ENCODE measurements at regions not wholly inside any gene's neighbourhood (a gene's known extent, or its start where the extent isn't known, plus 50 kb on each side); places are given as distances from the start of the nearest gene placed in this dataset.
A peak's percentile ranks its signal among the peaks of the same experiment; 100 is the strongest.
"Not testable (repeated sequence)": the region's sequence is repeated elsewhere in the genome, so short reads cannot be mapped to it uniquely, and the experiment has no call there.

DNA sequence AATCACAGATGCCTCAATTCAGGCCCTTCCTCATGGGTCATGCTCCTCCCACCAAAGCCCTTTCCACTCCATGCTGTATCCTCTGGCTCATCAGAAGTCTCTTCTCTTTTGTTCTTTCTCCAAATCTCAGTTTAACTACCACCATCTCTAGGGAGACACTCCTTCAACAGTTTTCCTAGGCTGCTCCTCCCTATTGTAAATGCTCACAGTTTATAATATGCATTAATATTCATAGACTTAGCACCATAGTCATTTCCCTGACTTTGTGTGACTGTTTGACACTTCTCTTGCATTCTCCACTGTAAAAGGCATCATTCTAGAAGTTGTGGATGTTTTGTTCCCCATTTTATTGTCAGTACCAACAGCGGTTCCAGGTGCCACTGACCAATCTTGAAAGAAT, 226.5 kb upstream of the PRSS1 start:
- in situ Hi-C loops (cut with HindIII; ENCODE audit: low pct_ligation_motif_present, low pct_unique_long_range_greater_than_20kb, low sequenced_read_pairs), result no loop called here

GRCh38 chr7:142520885-142521284, 228.4 kb upstream of the PRSS1 start:
- in situ Hi-C loops (cut with HindIII; ENCODE audit: low pct_ligation_motif_present, low pct_unique_long_range_greater_than_20kb, low sequenced_read_pairs), result not testable (repeated sequence)
- peak; percentile 40 for DNase-seq

More for the DNA sequence above, 226.5 kb upstream of the PRSS1 start:
- DNase-seq, result no peak

- in situ Hi-C loops (cut with HindIII; ENCODE audit: low pct_ligation_motif_present, low pct_unique_long_range_greater_than_20kb, low sequenced_read_pairs); DNase-seq: not testable (repeated sequence)
Observed at GRCh38 chr7:142520455-142520854, 228.8 kb upstream of the PRSS1 start.

DNA sequence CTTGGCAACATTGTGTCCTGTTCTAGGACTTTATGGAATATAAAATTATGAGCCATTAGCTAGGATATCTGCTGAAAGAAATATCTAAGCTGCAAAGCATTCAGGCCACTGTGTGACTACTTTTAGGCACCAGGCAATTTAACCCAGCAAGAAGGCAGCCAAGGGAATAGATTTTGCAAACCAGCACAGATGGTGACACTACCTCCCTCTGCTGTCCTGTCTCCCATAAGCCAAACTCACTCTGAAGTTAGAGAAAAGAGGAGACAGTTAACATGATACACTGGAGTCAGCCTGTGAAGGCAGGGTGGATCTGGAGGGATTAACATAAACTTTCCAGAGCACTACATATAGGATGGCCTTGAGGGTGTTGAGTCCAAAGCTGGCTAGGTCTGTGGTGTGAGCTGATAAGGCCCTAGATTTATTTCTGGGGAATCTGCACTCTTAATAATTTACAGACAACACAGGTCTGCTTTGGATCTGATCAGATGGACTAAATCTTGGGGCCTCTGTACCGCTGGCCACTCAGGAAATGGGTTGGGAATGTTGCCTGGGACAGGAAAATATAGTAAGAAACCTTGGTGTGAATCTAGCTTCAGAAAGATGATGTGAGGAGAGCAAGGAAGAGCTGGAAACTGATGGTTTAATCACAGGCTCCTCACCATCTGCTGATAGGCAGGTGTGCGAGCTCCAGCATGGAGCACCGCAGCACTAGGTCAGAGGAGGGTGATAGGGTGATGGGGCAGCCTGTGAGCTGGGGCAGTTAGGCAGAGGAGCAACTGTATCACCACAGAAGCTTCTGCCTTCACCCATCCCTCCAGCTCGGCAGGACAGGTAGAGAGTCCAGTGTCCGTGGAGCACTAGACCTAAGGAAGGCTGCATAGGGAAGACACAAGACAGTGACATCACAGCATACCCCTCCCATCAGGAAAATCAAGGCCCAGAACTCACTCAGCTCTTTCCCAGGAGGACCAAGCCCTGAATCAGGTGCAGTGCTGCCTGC, 229.9 kb upstream of the PRSS1 start:
- DNase-seq, result no peak
- in situ Hi-C loops (cut with HindIII; ENCODE audit: low pct_ligation_motif_present, low pct_unique_long_range_greater_than_20kb, low sequenced_read_pairs), result no loop called here

DNA sequence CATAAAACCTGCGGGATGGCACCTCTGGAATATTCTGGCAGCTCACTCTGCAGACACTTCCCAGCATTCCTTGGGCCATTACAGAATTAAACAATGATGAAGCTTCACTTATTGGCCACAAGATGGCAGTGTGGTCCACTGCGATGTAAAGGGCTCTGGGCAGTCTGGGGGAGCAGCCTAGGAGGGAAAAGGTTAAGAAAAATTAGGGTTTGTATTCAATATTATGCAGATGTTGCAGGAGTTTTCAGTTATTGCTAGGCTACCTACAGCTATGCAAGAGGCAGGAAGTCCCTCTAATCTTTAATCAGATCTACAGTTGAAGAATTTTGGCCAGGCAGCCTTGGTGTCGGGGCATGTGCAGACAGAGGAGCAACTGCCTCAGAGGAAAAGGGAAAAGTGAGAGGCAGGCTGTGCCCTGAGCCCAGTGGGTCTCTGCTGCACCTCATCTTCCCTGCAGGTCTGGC, 233.2 kb upstream of the PRSS1 start:
- DNase-seq, result peak; percentile 80
- in situ Hi-C loops (cut with HindIII; ENCODE audit: low pct_ligation_motif_present, low pct_unique_long_range_greater_than_20kb, low sequenced_read_pairs), result no loop called here

GRCh38 chr7:142514716-142515115, 234.6 kb upstream of the PRSS1 start:
- in situ Hi-C loops (cut with HindIII; ENCODE audit: low pct_ligation_motif_present, low pct_unique_long_range_greater_than_20kb, low sequenced_read_pairs); DNase-seq: not testable (repeated sequence)

- in situ Hi-C loops (cut with HindIII; ENCODE audit: low pct_ligation_motif_present, low pct_unique_long_range_greater_than_20kb, low sequenced_read_pairs), result no loop called here
- DNase-seq, result no peak
Observed at GRCh38 chr7:142513178-142513955, 235.9 kb upstream of the PRSS1 start.

- in situ Hi-C loops (cut with HindIII; ENCODE audit: low pct_ligation_motif_present, low pct_unique_long_range_greater_than_20kb, low sequenced_read_pairs), result no loop called here
- no peak for DNase-seq
Observed at GRCh38 chr7:142511801-142512200, 237.5 kb upstream of the PRSS1 start.

DNA sequence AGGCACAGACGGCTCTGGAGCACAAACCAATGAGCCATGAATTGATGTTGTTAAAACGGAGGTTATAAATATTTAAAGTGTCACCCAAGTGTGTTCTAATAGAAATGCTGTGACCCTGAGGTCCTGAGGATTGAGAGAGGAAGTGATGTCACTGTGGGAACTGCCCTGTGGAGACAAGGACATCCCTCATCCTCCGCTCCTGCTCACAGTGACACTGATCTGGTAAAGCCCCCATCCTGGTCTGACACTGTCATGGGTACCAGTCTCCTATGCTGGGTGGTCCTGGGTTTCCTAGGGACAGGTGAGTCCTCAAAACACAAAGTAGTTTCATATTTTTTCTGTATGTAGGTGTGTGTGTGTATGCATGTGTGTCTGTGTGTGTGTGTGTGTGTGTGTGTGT, 237.9 kb upstream of the PRSS1 start:
- in situ Hi-C loops (cut with HindIII; ENCODE audit: low pct_ligation_motif_present, low pct_unique_long_range_greater_than_20kb, low sequenced_read_pairs), result no loop called here
- no peak for DNase-seq

- DNase-seq; in situ Hi-C loops (cut with HindIII; ENCODE audit: low pct_ligation_motif_present, low pct_unique_long_range_greater_than_20kb, low sequenced_read_pairs): not testable (repeated sequence)
Observed at GRCh38 chr7:142509235-142509634, 240.0 kb upstream of the PRSS1 start.

GRCh38 chr7:142508251-142508650, 241.0 kb upstream of the PRSS1 start:
- in situ Hi-C loops (cut with HindIII; ENCODE audit: low pct_ligation_motif_present, low pct_unique_long_range_greater_than_20kb, low sequenced_read_pairs), result no loop called here
- no peak for DNase-seq

- no peak for DNase-seq
- in situ Hi-C loops (cut with HindIII; ENCODE audit: low pct_ligation_motif_present, low pct_unique_long_range_greater_than_20kb, low sequenced_read_pairs), result no loop called here
Observed at GRCh38 chr7:142507799-142508198, 241.5 kb upstream of the PRSS1 start.

DNA sequence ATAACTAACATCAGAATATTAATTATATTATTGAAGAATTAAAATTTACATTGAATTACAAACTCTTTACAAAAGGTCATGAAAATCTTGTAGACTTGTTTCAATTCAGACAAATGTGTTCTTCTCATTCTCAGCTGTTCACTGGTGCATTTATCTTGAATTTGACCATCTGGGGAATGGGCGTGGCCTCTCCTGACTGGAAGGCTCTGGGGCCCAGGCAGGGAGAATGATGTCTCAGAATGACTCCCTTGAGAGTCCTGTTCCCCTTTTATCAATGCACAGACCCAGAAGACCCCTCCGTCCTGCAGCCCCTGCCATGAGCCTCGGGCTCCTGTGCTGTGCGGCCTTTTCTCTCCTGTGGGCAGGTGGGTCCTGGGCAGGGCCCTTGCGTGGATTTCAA, 242.2 kb upstream of the PRSS1 start:
- in situ Hi-C loops (cut with HindIII; ENCODE audit: low pct_ligation_motif_present, low pct_unique_long_range_greater_than_20kb, low sequenced_read_pairs); DNase-seq: not testable (repeated sequence)

GRCh38 chr7:142506601-142507000, 242.7 kb upstream of the PRSS1 start:
- DNase-seq, result no peak
- in situ Hi-C loops (cut with HindIII; ENCODE audit: low pct_ligation_motif_present, low pct_unique_long_range_greater_than_20kb, low sequenced_read_pairs), result no loop called here

- in situ Hi-C loops (cut with HindIII; ENCODE audit: low pct_ligation_motif_present, low pct_unique_long_range_greater_than_20kb, low sequenced_read_pairs); DNase-seq: not testable (repeated sequence)
Observed at GRCh38 chr7:142503949-142504348, 245.3 kb upstream of the PRSS1 start.

DNA sequence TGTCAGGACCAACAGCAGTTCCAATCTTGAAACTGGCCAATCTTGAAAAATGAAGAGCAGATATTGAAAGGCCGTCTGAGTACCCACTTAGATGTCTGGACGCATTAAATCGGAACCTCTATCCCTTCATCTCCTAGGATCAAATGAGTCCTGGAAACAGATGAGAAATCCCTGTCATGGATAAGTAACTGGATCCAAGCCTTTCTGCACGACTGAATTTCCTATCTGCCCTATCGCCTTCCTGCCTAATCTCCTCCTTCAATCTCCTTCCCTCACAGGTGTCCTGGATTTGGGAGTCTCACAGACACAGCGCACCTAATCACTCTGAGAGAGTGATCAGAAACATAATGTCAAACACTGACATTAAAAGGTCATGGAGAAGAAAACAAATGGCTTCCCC, 245.2 kb upstream of the PRSS58 start:
- no peak for DNase-seq
- in situ Hi-C loops (cut with HindIII; ENCODE audit: low pct_ligation_motif_present, low pct_unique_long_range_greater_than_20kb, low sequenced_read_pairs), result no loop called here

- no peak for DNase-seq
Observed at GRCh38 chr7:142501434-142501833, 243.6 kb upstream of the PRSS58 start.

DNA sequence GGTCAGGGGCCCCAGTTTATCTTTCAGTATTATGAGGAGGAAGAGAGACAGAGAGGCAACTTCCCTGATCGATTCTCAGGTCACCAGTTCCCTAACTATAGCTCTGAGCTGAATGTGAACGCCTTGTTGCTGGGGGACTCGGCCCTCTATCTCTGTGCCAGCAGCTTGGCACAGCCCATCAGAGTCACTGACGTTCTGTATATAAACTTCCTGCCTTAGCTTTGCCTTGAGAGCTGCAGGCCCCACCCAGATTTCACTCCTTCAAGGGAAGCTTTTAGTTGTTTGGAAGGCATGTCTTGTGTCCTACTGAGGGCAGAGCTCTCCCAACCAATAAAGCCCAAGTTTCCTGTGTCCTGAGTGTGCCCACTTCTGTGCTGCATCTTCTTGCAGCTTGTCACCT, 242.5 kb upstream of the PRSS58 start:
- in situ Hi-C loops (cut with HindIII; ENCODE audit: low pct_ligation_motif_present, low pct_unique_long_range_greater_than_20kb, low sequenced_read_pairs), result no loop called here
- no peak for DNase-seq

More at GRCh38 chr7:142501434-142501833, 243.6 kb upstream of the PRSS58 start:
- in situ Hi-C loops (cut with HindIII; ENCODE audit: low pct_ligation_motif_present, low pct_unique_long_range_greater_than_20kb, low sequenced_read_pairs), result no loop called here

DNA sequence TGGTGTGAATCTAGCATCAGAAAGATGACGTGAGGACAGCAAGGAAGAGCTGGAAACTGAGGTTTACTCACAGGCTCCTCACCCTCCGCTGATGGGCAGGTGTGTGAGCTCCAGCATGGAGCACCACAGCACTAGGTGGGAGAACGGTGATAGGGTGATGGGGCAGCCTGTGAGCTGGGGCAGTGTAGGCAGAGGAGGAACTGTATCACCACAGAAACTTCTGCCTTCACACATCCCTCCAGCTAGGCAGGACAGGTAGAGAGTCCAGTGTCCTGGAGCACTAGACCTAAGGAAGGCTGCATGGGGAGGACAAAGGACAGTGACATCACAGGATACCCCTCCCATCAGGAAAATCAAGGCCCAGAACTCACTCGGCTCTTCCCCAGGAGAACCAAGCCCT, 241.8 kb upstream of the PRSS58 start:
- in situ Hi-C loops (cut with HindIII; ENCODE audit: low pct_ligation_motif_present, low pct_unique_long_range_greater_than_20kb, low sequenced_read_pairs), result no loop called here
- DNase-seq, result no peak
